GM23338 (cell line): ENCODE measurements at regions not wholly inside any gene's neighbourhood (a gene's known extent, or its start where the extent isn't known, plus 50 kb on each side); places are given as distances from the start of the nearest gene placed in this dataset.

Source experiments
- ATAC-seq: fragments of 200-7000 bp; cut with Tn5 transposase; 3 replicates; pipeline ENCODE4 v1.9.1; 2020
- DNase-seq: peaks from one replicate; pipeline ENCODE4 v3.0.0-alpha.2; 2015; ENCODE audit warnings: low spot score
- H2AFZ ChIP-seq: fragments of 200-600 bp; sonication (generic); 2 replicates; pipeline ENCODE4 v1.8.0; 2016; ENCODE audit warnings: antibody characterized with exemption, mild to moderate bottlenecking, moderate library complexity
- H3F3A ChIP-seq: fragments of 200-600 bp; sonication (generic); replicated peaks from 2 replicates; pipeline ENCODE4 v1.8.0; 2017; ENCODE audit warnings: antibody characterized with exemption, mixed run types, low read depth
- H3K27ac ChIP-seq: fragments of 200-600 bp; sonication (generic); 2 replicates; pipeline ENCODE4 v1.6.1; 2016; ENCODE audit warnings: low read depth
- H3K27me3 ChIP-seq: fragments of 200-600 bp; sonication (generic); 2 replicates; pipeline ENCODE4 v1.8.0; 2016; ENCODE audit warnings: mild to moderate bottlenecking, mixed run types, moderate library complexity; ENCODE audit not compliant: insufficient read depth
- H3K36me3 ChIP-seq: fragments of 200-600 bp; sonication (generic); 2 replicates; pipeline ENCODE4 v1.8.0; 2016; ENCODE audit warnings: mild to moderate bottlenecking; ENCODE audit not compliant: insufficient read depth
- H3K4me1 ChIP-seq: fragments of 200-600 bp; sonication (generic); 2 replicates; pipeline ENCODE4 v1.8.0; 2016; ENCODE audit warnings: mild to moderate bottlenecking, moderate library complexity; ENCODE audit not compliant: insufficient read depth
- H3K4me2 ChIP-seq: fragments of 200-600 bp; sonication (generic); 2 replicates; pipeline ENCODE4 v1.7.1; 2017; ENCODE audit warnings: mixed run types
- H3K4me3 ChIP-seq: fragments of 200-600 bp; sonication (generic); 2 replicates; pipeline ENCODE4 v1.6.1; 2016; ENCODE audit warnings: mixed run types
- H3K79me2 ChIP-seq: fragments of 200-600 bp; sonication (generic); replicated peaks from 2 replicates; pipeline ENCODE4 v1.8.0; 2017; ENCODE audit warnings: mild to moderate bottlenecking; ENCODE audit not compliant: insufficient read depth
- H3K9me2 ChIP-seq: fragments of 200-600 bp; sonication (generic); 2 replicates; pipeline ENCODE4 v1.8.0; 2017; ENCODE audit not compliant: insufficient read depth
- H4K20me1 ChIP-seq: fragments of 200-600 bp; sonication (generic); replicated peaks from 2 replicates; pipeline ENCODE4 v1.8.0; 2017; ENCODE audit warnings: mild to moderate bottlenecking; ENCODE audit not compliant: insufficient read depth
- H3K27ac Mint-ChIP-seq: 2 replicates; pipeline ENCODE4 v1.8.0; 2020; ENCODE audit warnings: inconsistent platforms, mild to moderate bottlenecking, moderate library complexity, mixed read lengths
- H3K27me3 Mint-ChIP-seq: 3 replicates; pipeline ENCODE4 v1.8.0; 2022; ENCODE audit warnings: low read depth, mild to moderate bottlenecking, moderate library complexity, mixed read lengths, inconsistent platforms; ENCODE audit not compliant: insufficient read depth, poor library complexity
- H3K36me3 Mint-ChIP-seq: 3 replicates; pipeline ENCODE4 v1.8.0; 2021; ENCODE audit warnings: low read depth, mild to moderate bottlenecking, inconsistent platforms, moderate library complexity, mixed read lengths
- H3K4me1 Mint-ChIP-seq: 3 replicates; pipeline ENCODE4 v1.8.0; 2020; ENCODE audit warnings: mild to moderate bottlenecking, inconsistent platforms, mixed read lengths
- H3K4me3 Mint-ChIP-seq: 3 replicates; pipeline ENCODE4 v1.8.0; 2021; ENCODE audit warnings: moderate library complexity, mild to moderate bottlenecking, inconsistent platforms, mixed read lengths
- H3K9me3 Mint-ChIP-seq: 3 replicates; pipeline ENCODE4 v1.8.0; 2020; ENCODE audit warnings: moderate library complexity, mild to moderate bottlenecking, inconsistent platforms, mixed read lengths
- CREB1 ChIP-seq: fragments of 250-450 bp; sonication (Bioruptor Pico); IDR thresholded peaks from 2 replicates; pipeline ENCODE4 v1.5.0; 2020; ENCODE audit warnings: low read depth, mild to moderate bottlenecking, moderate library complexity
- CTCF ChIP-seq, 2 experiments: fragments of 200-600 bp in 1 of 2; sonication (generic) in 1 of 2; conservative IDR thresholded peaks; 2 replicates each; pipeline versions ENCODE4 v1.5.1 to v1.6.1; 2016 to 2017; ENCODE audit warnings: antibody characterized with exemption in 2 of 2, low read depth in 2 of 2, mild to moderate bottlenecking in 2 of 2, moderate library complexity in 1 of 2
- EZH2 ChIP-seq: fragments of 200-600 bp; sonication (generic); IDR thresholded peaks from one replicate; pipeline ENCODE4 v1.8.0; 2017; ENCODE audit warnings: antibody characterized with exemption, mild to moderate bottlenecking, low read depth; ENCODE audit not compliant: unreplicated experiment
- NANOG ChIP-seq: IDR thresholded peaks from 2 replicates; pipeline ENCODE4 v1.6.1; 2016; ENCODE audit warnings: antibody characterized with exemption, borderline replicate concordance
- POLR2AphosphoS5 ChIP-seq: IDR thresholded peaks from 2 replicates; pipeline ENCODE4 v1.6.1; 2016; ENCODE audit warnings: antibody characterized with exemption, low read depth
- REST ChIP-seq: IDR thresholded peaks from one replicate; pipeline ENCODE4 v1.6.1; 2018; ENCODE audit warnings: antibody characterized with exemption; ENCODE audit not compliant: unreplicated experiment
- ZNF114 ChIP-seq: fragments of 250-450 bp; sonication (Bioruptor Pico); IDR thresholded peaks from 2 replicates; pipeline ENCODE4 v1.5.0; 2020; ENCODE audit warnings: mild to moderate bottlenecking, moderate library complexity
- ZNF331 ChIP-seq: fragments of 250-450 bp; sonication (Bioruptor Pico); IDR thresholded peaks from 2 replicates; pipeline ENCODE4 v1.5.0; 2020; ENCODE audit warnings: low read depth, mild to moderate bottlenecking, moderate library complexity

GRCh38 chr5:120843390-120843980, 379.4 kb downstream of the PRR16 start:
- H3K9me3 Mint-ChIP-seq, result no peaks in the 10 kb centered on the region

More at GRCh38 chr5:120843390-120843980, 379.4 kb downstream of the PRR16 start:
- ATAC-seq (peak; percentile 86), DNase-seq (peak; percentile 47)
- no peaks in the 10 kb centered on the region for H4K20me1 ChIP-seq
- peak overlapping the region; percentile 15; the same call in 1 of the 2 replicates for H2AFZ ChIP-seq
- no peak overlapping the region for H3K4me3 ChIP-seq
- no peaks in the 10 kb centered on the region for H3K79me2 ChIP-seq
- no peaks in the 10 kb centered on the region for H3F3A ChIP-seq
- TF ChIP-seq ZNF331 (CRISPR knock-in tag) (no peak), POLR2AphosphoS5 (no peak), CREB1 (CRISPR knock-in tag) (no peak), CTCF (conservative IDR thresholded peaks at IDR 0.05; ENCODE audit: low read depth in 2 of 2) (no peak), NANOG (no peak), REST (no peak), EZH2 (no peak), ZNF114 (CRISPR knock-in tag) (no peak)
- peak overlapping the region; percentile 24; the same call in 1 of the 2 replicates for H3K4me2 ChIP-seq
- H3K4me1 ChIP-seq, result peaks cover 19% of the 10 kb centered on the region
- no peak overlapping the region for H3K4me3 Mint-ChIP-seq
- no peaks in the 10 kb centered on the region for H3K27me3 Mint-ChIP-seq
- H3K36me3 Mint-ChIP-seq, result peaks cover 2% of the 10 kb centered on the region; the same call in 2 of the 3 replicates
- H3K27ac ChIP-seq, result no peak overlapping the region
- H3K9me2 ChIP-seq, result peaks cover 9% of the 10 kb centered on the region; the same call in 1 of the 2 replicates
- no peaks in the 10 kb centered on the region for H3K27me3 ChIP-seq
- peak overlapping the region; percentile 21; the same call in 1 of the 2 replicates for H3K27ac Mint-ChIP-seq
- H3K36me3 ChIP-seq, result no peaks in the 10 kb centered on the region
- peaks cover 19% of the 10 kb centered on the region for H3K4me1 Mint-ChIP-seq
